GM13976 (cell line): ENCODE measurements at regions not wholly inside any gene's neighbourhood (a gene's known extent, or its start where the extent isn't known, plus 50 kb on each side); places are given as distances from the start of the nearest gene placed in this dataset.

ENCODE experiments used
- DNase-seq: peaks from one replicate; pipeline ENCODE4 v3.0.0; 2012; ENCODE audit warnings: low spot score
- CTCF ChIP-seq: IDR thresholded peaks from 2 replicates; pipeline ENCODE4 v1.5.1; 2012; ENCODE audit warnings: borderline replicate concordance, mild to moderate bottlenecking; ENCODE audit not compliant: insufficient read depth; ENCODE audit errors: extremely low read depth, missing control alignments, control extremely low read depth
- in situ Hi-C: fragments of 300-500 bp; cut with MboI; formaldehyde crosslinking; loops from one replicate; pipeline ENCODE4 v1.12.0; 2022; ENCODE audit warnings: low sequenced_read_pairs, mixed read lengths, inconsistent platforms; ENCODE audit not compliant: unreplicated experiment

DNA sequence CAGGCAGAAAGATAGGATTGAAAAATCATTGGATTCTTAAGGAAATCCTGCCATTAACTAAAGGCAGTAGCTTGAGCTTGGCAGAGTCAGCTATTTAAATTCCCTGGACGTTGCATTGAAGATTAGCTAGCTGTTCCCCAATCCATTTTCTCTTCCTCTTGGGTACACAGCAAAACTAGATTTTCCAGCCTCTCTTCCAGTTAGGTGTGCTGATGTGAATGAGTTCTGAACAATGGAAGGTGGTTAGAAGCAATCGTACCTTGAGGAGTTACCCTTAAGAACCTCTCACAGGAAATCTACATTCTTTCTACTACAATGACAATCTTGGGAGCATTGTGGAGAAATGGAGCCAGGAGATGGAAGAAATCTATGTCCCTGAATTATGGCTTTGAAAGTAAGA is 383.2 kb upstream of the TBL1XR1 start:
- no peak for TF ChIP-seq CTCF
- in situ Hi-C loops = no loop called here
- no peak for DNase-seq

DNA sequence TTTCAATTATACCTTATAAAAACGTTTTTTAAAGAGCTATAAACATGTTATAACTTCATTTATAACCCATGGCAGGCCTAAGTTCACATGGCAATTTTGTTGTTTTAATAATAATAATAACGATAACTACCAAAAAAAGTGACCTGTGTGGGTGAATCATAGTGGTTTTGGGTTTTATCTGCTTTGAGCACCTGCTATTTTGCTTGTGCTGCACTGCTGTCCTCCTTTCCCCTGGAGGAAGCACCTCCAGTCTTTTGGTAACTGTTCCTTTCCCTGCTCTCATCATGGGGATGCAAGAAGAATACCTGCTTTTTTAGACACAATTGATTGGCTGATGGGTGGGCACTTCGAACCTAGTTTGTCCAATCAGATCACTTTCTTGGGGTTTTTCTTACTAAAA is 388.0 kb upstream of the TBL1XR1 start:
- in situ Hi-C loops = no loop called here
- no peak for DNase-seq
- no peak for TF ChIP-seq CTCF

DNA sequence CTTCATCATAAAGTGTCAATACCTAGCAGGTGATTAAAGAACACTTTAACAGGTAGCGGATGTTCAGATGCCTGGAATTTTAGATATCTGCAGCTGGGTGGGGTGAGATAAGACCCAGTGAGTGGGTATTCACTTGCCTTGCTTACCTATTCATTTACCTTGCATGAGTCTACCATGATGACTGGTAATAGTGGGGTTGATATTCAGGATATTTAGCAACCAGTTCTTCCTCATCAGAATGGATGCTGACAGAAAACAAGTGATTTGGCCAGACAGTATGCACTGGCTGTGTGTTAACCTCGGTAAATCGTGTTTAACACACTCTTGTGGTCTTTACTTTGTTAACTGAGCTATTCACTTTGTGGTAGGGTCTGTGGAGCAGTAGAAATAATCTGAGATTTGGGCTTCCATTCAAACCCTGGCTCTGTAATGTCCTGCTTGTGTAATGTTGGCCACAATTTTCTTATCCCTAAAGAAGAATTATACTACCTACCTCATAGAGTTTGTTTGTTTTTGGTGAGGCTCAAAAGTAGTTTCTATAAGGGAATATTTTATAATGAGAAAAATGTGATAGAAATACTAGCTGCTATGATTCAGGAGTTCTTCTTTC is 391.9 kb upstream of the TBL1XR1 start:
- no peak for DNase-seq
- in situ Hi-C loops = no loop called here
- TF ChIP-seq CTCF = no peak

DNA sequence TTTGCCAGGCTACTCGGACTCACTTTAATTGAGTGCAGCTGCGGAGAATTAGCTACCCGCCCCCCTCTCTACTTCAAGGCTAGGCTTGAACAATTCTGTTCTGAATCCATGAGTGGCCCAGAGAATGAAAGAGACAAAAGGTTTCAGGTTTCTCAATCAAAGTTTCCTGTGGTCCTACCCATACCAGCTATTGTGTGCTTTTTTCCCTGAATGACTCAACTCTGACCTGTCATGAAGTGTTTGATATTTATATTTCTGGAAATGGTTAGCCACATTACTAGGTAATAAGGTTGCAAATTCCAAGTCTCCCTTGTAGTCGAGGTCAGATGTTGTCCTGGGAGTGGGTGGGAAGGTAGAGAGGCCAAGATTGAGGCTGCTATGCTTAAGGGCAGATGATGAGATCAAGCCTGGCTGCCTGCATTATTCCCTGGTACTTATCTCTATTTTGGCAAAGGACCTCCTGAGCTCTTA is 392.7 kb upstream of the TBL1XR1 start:
- TF ChIP-seq CTCF = no peak
- in situ Hi-C loops = no loop called here
- DNase-seq = peak; percentile 31

DNA sequence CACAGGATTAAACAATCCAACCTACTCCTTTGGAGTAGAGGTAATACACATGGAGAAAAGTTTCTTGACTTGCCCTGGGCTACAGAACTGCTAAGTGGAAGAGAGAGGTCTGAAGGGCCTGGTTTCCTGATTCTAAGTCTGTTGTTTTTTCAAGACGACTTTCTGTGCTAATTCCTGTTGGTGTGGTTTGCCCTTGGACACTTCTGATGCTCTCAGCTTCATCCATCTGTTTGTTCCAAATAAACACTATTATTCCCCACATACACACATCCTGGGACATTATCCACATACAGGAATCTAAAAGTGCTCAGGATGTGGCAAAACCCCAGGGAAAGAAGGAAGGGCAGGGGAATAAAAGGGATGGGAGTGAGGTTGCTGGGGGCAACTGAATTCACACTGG is 393.5 kb upstream of the TBL1XR1 start:
- in situ Hi-C loops = no loop called here
- no peak for DNase-seq
- TF ChIP-seq CTCF = no peak

GRCh38 chr3:177591379-177591778 is 394.1 kb upstream of the TBL1XR1 start:
- no peak for TF ChIP-seq CTCF
- in situ Hi-C loops = no loop called here
- DNase-seq = no peak
